Naive B cell (primary cell): ENCODE measurements at regions not wholly inside any gene's neighbourhood (a gene's known extent, or its start where the extent isn't known, plus 50 kb on each side); places are given as distances from the start of the nearest gene placed in this dataset.
"Not testable (repeated sequence)": the region's sequence is repeated elsewhere in the genome, so short reads cannot be mapped to it uniquely, and the experiment has no call there.

Source experiments
- ATAC-seq, 2 donors: fragments of 150-1000 bp; cut with Tn5 transposase; 2 replicates each; pipeline ENCODE4 v1.10.0; 2021; ENCODE audit warnings: low read depth in 2 of 2, mild to moderate bottlenecking in 2 of 2, moderate library complexity in 2 of 2
- DNase-seq: peaks from one replicate; pipeline ENCODE4 v3.0.0; 2022
- H3K27ac Mint-ChIP-seq, 6 donors: one replicate each; pipeline ENCODE4 v1.8.0; 2020 to 2022; ENCODE audit warnings: mild to moderate bottlenecking in 6 of 6, mixed read lengths in 6 of 6, moderate library complexity in 5 of 6, inconsistent platforms in 2 of 6
- H3K27me3 Mint-ChIP-seq, 3 donors: one replicate each; pipeline ENCODE4 v1.8.0; 2021 to 2022; ENCODE audit warnings: mixed read lengths in 3 of 3, mild to moderate bottlenecking in 1 of 3
- H3K36me3 Mint-ChIP-seq, 2 donors: one replicate each; pipeline ENCODE4 v1.8.0; 2020 to 2022; ENCODE audit warnings: mixed read lengths in 2 of 2, inconsistent platforms in 1 of 2, mild to moderate bottlenecking in 1 of 2
- H3K4me1 Mint-ChIP-seq, 3 donors: one replicate each; pipeline ENCODE4 v1.8.0; 2020 to 2022; ENCODE audit warnings: mixed read lengths in 3 of 3, inconsistent platforms in 1 of 3, mild to moderate bottlenecking in 1 of 3, moderate library complexity in 1 of 3
- H3K4me3 Mint-ChIP-seq, 8 donors: one replicate each; pipeline ENCODE4 v1.8.0; 2020 to 2022; ENCODE audit warnings: mild to moderate bottlenecking in 8 of 8, mixed read lengths in 8 of 8, moderate library complexity in 8 of 8, inconsistent platforms in 2 of 8
- H3K9me3 Mint-ChIP-seq, 7 donors: one replicate each; pipeline ENCODE4 v1.8.0; 2020 to 2022; ENCODE audit warnings: mixed read lengths in 7 of 7, mild to moderate bottlenecking in 5 of 7, inconsistent platforms in 2 of 7, moderate library complexity in 1 of 7

- Mint-ChIP-seq H3K9me3 (peaks cover 0 to 6% (median under 1%) of the 10 kb centered on the region in 7 donors), H3K4me1 (no peaks in the 10 kb centered on the region), H3K27ac (no peak overlapping the region), H3K27me3 (no peaks in the 10 kb centered on the region), H3K36me3 (no peaks in the 10 kb centered on the region), H3K4me3 (no peak overlapping the region)
- ATAC-seq (no peak), DNase-seq (no peak)
Measured at GRCh38 chr7:15087771-15088170, 185.2 kb upstream of the DGKB start.

GRCh38 chr7:15086862-15087261, 184.3 kb upstream of the DGKB start:
- ATAC-seq (no peak), DNase-seq (no peak)
- peaks cover 0 to 6% (median 3%) of the 10 kb centered on the region in 7 donors for H3K9me3 Mint-ChIP-seq
- H3K4me1 Mint-ChIP-seq = no peaks in the 10 kb centered on the region
- no peaks in the 10 kb centered on the region for H3K36me3 Mint-ChIP-seq
- no peaks in the 10 kb centered on the region for H3K27me3 Mint-ChIP-seq
- H3K27ac Mint-ChIP-seq = no peak overlapping the region
- no peak overlapping the region for H3K4me3 Mint-ChIP-seq

DNA sequence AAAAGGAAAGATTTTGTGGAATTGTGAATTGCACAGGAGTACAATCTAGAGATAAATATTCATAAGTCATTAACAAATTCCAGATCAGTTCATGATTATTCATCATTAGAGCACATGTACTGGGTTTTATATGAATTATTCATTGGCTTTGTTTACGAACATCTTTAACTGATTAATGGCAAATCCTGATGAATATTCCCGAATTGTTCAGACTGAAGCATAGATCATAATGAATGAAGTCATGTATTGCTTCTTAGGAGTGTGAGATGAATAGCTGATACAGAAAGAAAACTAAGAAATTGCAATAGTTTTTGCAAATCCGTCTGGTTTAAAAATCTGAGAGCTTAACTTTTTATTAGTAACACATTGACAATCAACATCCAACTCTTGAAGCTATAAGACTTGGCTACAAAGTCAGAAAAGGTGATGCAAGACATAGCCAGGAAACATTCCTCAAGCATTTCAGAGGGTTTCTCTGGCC, 183.6 kb upstream of the DGKB start:
- Mint-ChIP-seq H3K9me3 (peaks cover 0 to 6% (median 3%) of the 10 kb centered on the region in 7 donors), H3K27me3 (no peaks in the 10 kb centered on the region), H3K27ac (no peak overlapping the region), H3K4me3 (no peak overlapping the region), H3K36me3 (no peaks in the 10 kb centered on the region), H3K4me1 (no peaks in the 10 kb centered on the region)
- DNase-seq (no peak), ATAC-seq (no peak)

- ATAC-seq (no peak), DNase-seq (no peak)
- Mint-ChIP-seq H3K4me1 (no peaks in the 10 kb centered on the region), H3K27me3 (no peaks in the 10 kb centered on the region), H3K9me3 (peaks cover 0 to 6% (median 3%) of the 10 kb centered on the region in 7 donors), H3K4me3 (no peak overlapping the region), H3K27ac (no peak overlapping the region), H3K36me3 (no peaks in the 10 kb centered on the region)
Measured at GRCh38 chr7:15085366-15085765, 182.8 kb upstream of the DGKB start.

GRCh38 chr7:15084368-15084767, 181.8 kb upstream of the DGKB start:
- Mint-ChIP-seq H3K4me1 (no peaks in the 10 kb centered on the region), H3K27me3 (no peaks in the 10 kb centered on the region), H3K9me3 (peaks cover 0 to 3% (median 0%) of the 10 kb centered on the region in 7 donors), H3K27ac (no peak overlapping the region), H3K4me3 (no peak overlapping the region), H3K36me3 (no peaks in the 10 kb centered on the region)
- DNase-seq (no peak), ATAC-seq (no peak)

GRCh38 chr7:15081891-15082290, 179.3 kb upstream of the DGKB start:
- ATAC-seq (no peak), DNase-seq (no peak)
- no peak overlapping the region for H3K4me3 Mint-ChIP-seq
- H3K36me3 Mint-ChIP-seq = no peaks in the 10 kb centered on the region
- no peaks in the 10 kb centered on the region for H3K4me1 Mint-ChIP-seq
- no peak overlapping the region for H3K27ac Mint-ChIP-seq
- no peaks in the 10 kb centered on the region for H3K27me3 Mint-ChIP-seq
- H3K9me3 Mint-ChIP-seq = peaks cover 0 to 4% (median 0%) of the 10 kb centered on the region in 7 donors

- no peak for DNase-seq
Measured at GRCh38 chr7:15073301-15073700, 170.8 kb upstream of the DGKB start.

DNA sequence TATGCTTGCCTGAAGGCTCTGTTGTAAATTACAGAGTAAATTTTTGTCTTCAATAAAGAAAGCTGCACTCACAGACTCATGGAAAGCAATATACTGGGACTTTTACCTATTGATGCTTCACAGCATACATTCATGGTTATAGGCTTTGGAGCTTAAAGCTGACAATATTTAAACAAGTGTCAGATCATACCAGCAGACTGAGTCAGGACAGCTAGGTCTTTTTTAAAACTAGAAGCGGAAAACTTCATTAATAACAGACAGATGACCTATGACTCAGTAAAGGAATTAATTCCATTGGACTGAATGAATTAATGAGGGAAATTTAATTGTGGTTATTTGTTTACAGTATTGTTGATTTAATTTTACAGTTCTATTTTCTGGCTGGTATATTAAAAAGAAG, 165.8 kb upstream of the DGKB start:
- no peaks in the 10 kb centered on the region for H3K36me3 Mint-ChIP-seq
- H3K9me3 Mint-ChIP-seq = peaks cover 0 to 10% (median 0%) of the 10 kb centered on the region in 7 donors
- H3K4me1 Mint-ChIP-seq = no peaks in the 10 kb centered on the region
- no peak for DNase-seq
- ATAC-seq = no peak
- H3K27me3 Mint-ChIP-seq = no peaks in the 10 kb centered on the region
- H3K4me3 Mint-ChIP-seq = no peak overlapping the region
- no peak overlapping the region for H3K27ac Mint-ChIP-seq

More at GRCh38 chr7:15073301-15073700, 170.8 kb upstream of the DGKB start:
- H3K4me1 Mint-ChIP-seq = no peaks in the 10 kb centered on the region
- H3K4me3 Mint-ChIP-seq = no peak overlapping the region
- no peaks in the 10 kb centered on the region for H3K36me3 Mint-ChIP-seq
- ATAC-seq = no peak
- H3K27me3 Mint-ChIP-seq = no peaks in the 10 kb centered on the region
- no peak overlapping the region for H3K27ac Mint-ChIP-seq
- peaks cover 0 to 5% (median 0%) of the 10 kb centered on the region in 7 donors for H3K9me3 Mint-ChIP-seq

DNA sequence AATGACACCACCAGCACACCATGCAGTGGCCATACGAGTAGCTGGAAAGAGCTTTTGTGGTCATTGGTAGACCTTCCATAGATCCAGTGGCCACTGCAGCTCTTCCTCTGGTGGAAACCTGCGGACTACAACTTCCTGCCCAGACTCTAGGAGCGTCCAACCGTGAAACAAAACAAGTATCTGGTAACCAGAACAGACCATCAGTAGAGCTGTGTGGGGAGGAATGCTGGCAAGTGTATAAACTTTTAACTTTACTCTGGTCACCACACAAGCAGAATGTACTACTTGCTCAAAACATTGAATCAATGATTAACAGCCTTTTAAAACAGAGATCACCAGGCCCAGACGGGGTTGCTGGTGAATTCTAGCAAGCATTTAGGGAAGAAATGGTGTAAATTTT, 154.7 kb upstream of the DGKB start:
- no peak overlapping the region for H3K4me3 Mint-ChIP-seq
- H3K27ac Mint-ChIP-seq = no peak overlapping the region
- ATAC-seq (no peak), DNase-seq (no peak)
- no peaks in the 10 kb centered on the region for H3K27me3 Mint-ChIP-seq
- peaks cover 0 to 5% (median 4%) of the 10 kb centered on the region in 7 donors for H3K9me3 Mint-ChIP-seq
- H3K4me1 Mint-ChIP-seq = no peaks in the 10 kb centered on the region
- no peaks in the 10 kb centered on the region for H3K36me3 Mint-ChIP-seq

DNA sequence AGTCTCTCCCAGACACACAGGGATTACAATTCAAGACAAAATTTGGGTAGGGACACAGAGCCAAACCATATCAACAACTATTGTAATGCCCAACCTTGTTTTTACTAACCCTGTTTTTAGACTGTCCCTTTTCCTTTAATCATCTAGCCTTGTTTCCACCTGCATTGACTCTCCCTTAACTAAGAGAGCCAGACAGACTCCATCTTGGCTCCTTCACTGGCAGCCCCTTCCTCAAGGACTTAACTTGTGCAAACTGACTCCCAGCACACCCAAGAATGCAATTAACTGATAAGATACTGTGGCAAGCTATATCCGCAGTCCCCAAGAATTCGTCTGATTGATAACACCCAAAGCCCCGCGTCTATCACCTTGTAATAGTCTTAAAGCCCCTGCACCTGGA, 151.8 kb upstream of the DGKB start:
- not testable (repeated sequence) for H3K36me3 Mint-ChIP-seq, H3K27me3 Mint-ChIP-seq, H3K4me1 Mint-ChIP-seq, ATAC-seq, DNase-seq, H3K27ac Mint-ChIP-seq, H3K9me3 Mint-ChIP-seq, H3K4me3 Mint-ChIP-seq

GRCh38 chr7:15049157-15049556, 146.6 kb upstream of the DGKB start:
- no peak for DNase-seq
- Mint-ChIP-seq H3K27me3 (no peaks in the 10 kb centered on the region), H3K36me3 (no peaks in the 10 kb centered on the region), H3K4me3 (no peak overlapping the region), H3K27ac (no peak overlapping the region), H3K4me1 (no peaks in the 10 kb centered on the region), H3K9me3 (peaks cover 0 to 9% (median 6%) of the 10 kb centered on the region in 7 donors)
- ATAC-seq = no peak

GRCh38 chr7:15046861-15047260, 144.3 kb upstream of the DGKB start:
- no peaks in the 10 kb centered on the region for H3K36me3 Mint-ChIP-seq

DNA sequence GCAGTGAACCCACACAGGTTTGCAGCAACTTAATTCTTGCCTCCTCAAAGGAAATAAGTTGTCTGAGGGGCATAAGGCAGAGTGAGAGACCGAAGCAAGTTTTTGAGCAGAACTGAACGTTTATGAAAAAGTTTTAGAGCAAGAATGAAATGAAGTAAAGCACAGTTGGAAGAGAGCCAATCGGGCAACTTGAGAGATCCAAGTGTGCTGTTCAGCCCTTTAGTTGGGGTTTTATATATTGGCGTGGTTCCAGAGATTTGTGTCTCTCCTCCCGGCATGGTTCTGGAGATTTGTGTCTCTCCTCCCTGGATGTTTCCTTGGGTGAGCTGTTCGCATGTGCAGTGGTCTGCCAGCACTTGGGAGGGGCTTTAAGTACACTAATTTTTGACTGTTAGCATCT, 141.4 kb upstream of the DGKB start:
- ATAC-seq = no peak
- H3K27me3 Mint-ChIP-seq = no peaks in the 10 kb centered on the region
- no peaks in the 10 kb centered on the region for H3K36me3 Mint-ChIP-seq
- no peak overlapping the region for H3K27ac Mint-ChIP-seq
- H3K9me3 Mint-ChIP-seq = peaks cover 0 to 9% (median 1%) of the 10 kb centered on the region in 7 donors
- no peaks in the 10 kb centered on the region for H3K4me1 Mint-ChIP-seq
- no peak for DNase-seq
- H3K4me3 Mint-ChIP-seq = no peak overlapping the region

More at GRCh38 chr7:15046861-15047260, 144.3 kb upstream of the DGKB start:
- DNase-seq = no peak
- no peak overlapping the region for H3K27ac Mint-ChIP-seq
- no peak for ATAC-seq
- peaks cover 0 to 9% (median 2%) of the 10 kb centered on the region in 7 donors for H3K9me3 Mint-ChIP-seq
- no peak overlapping the region for H3K4me3 Mint-ChIP-seq
- no peaks in the 10 kb centered on the region for H3K27me3 Mint-ChIP-seq
- H3K4me1 Mint-ChIP-seq = no peaks in the 10 kb centered on the region

- peaks cover 0 to 6% (median 0%) of the 10 kb centered on the region in 7 donors for H3K9me3 Mint-ChIP-seq
- no peaks in the 10 kb centered on the region for H3K27me3 Mint-ChIP-seq
- no peak for DNase-seq
- H3K36me3 Mint-ChIP-seq = no peaks in the 10 kb centered on the region
- H3K4me1 Mint-ChIP-seq = no peaks in the 10 kb centered on the region
- no peak overlapping the region for H3K27ac Mint-ChIP-seq
- no peak for ATAC-seq
- no peak overlapping the region for H3K4me3 Mint-ChIP-seq
Measured at GRCh38 chr7:15042285-15043065, 139.9 kb upstream of the DGKB start.
